Muscle of leg (tissue), 3 donors: ENCODE measurements at regions not wholly inside any gene's neighbourhood (a gene's known extent, or its start where the extent isn't known, plus 50 kb on each side); places are given as distances from the start of the nearest gene placed in this dataset.

Experiments
- DNase-seq: peaks from one replicate; pipeline ENCODE4 v3.0.0; 2013
- H3K27ac ChIP-seq: one replicate; pipeline ENCODE4 v1.5.1; 2013; ENCODE audit warnings: mild to moderate bottlenecking, low read length, control low read depth
- H3K27me3 ChIP-seq: one replicate; pipeline ENCODE4 v1.6.1; 2013; ENCODE audit warnings: low read length; ENCODE audit not compliant: control insufficient read depth, insufficient read depth
- H3K36me3 ChIP-seq: one replicate; pipeline ENCODE4 v1.6.1; 2013; ENCODE audit warnings: low read length; ENCODE audit not compliant: control insufficient read depth, insufficient read depth
- H3K4me1 ChIP-seq: one replicate; pipeline ENCODE4 v1.6.1; 2013; ENCODE audit warnings: low read length; ENCODE audit not compliant: control insufficient read depth, insufficient read depth
- H3K4me3 ChIP-seq: one replicate; pipeline ENCODE4 v1.5.1; 2013; ENCODE audit warnings: low read length, control low read depth
- H3K9me3 ChIP-seq: replicated peaks from 2 replicates; pipeline ENCODE4 v1.6.1; 2013; ENCODE audit warnings: low read depth, low read length; ENCODE audit not compliant: control insufficient read depth
- WGBS: methylation state at CpG from one replicate; pipeline ENCODE4 v1.1.5; 2013; ENCODE audit warnings: missing lambda C conversion rate; ENCODE audit not compliant: insufficient coverage; 5-methylcytosine and 5-hydroxymethylcytosine counted together

DNA sequence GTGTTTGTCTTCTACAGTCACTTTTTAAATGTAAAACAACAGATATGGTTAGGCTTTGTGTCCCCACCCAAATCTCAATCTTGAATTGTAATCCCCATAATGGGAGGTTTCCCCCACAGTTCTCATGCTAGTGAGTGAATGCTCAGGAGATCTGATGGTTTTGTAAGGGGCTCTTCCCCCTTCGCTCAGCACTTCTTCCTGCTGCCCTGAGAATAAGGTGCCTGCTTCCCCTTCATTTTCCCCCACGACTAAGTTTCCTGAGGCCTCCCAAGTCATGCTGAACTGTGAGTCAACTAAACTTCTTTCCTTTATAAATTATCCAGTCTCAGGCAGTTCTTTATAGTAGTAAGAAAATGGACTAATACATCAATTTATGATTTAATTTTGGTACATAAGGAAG, 118.0 kb upstream of the SNTG2 start:
- Histone ChIP-seq H3K4me1 (peaks cover 5% of the 10 kb centered on the region), H3K9me3 (no peaks in the 10 kb centered on the region), H3K27me3 (peaks cover 4% of the 10 kb centered on the region), H3K27ac (no peak overlapping the region), H3K36me3 (no peaks in the 10 kb centered on the region), H3K4me3 (no peak overlapping the region)
- WGBS = no CpG with 5 or more reads among the region's 2 CpGs
- DNase-seq = no peak

DNA sequence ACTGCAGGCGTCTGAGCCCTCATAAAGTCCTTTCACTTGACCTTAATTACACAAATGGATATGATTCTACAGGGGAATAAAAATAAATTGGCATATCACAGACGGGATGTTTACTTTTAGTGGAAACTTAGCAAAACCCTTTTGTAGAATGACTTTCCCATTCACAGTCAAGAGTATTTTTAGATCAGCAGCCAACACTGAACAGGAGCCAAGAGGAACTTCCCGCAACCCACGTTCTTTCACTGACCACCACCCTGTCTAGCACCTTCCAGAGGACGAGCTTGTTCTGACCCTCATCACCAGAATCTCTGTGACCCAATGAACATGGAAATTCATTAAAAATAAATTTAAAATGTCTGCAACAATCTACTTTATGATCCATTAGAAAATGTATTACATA, 119.0 kb upstream of the SNTG2 start:
- Histone ChIP-seq H3K4me1 (peaks cover 5% of the 10 kb centered on the region), H3K4me3 (no peak overlapping the region), H3K9me3 (no peaks in the 10 kb centered on the region), H3K27me3 (peaks cover 4% of the 10 kb centered on the region), H3K36me3 (no peaks in the 10 kb centered on the region), H3K27ac (no peak overlapping the region)
- 0% methylated on average over 1 of the region's 5 CpGs for WGBS
- peak; percentile 25 for DNase-seq

DNA sequence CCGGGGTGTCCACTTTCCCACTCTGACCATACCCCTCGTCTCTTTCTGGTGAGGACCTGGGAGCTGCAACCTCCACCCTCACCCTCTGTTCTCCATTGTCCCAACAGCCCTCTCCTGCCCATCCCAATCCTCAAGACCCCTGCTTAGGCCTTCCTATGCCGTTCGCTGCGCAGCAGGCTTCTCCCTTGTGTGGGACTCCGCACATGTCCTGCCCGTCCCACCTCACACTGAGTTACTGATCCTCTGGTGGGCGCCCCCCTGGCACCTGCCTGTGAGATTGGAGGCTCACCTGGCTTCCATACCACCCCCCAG, 119.5 kb upstream of the SNTG2 start:
- WGBS = 78% methylated on average over 8 of the region's 8 CpGs
- no peak overlapping the region for H3K27ac ChIP-seq
- H3K4me3 ChIP-seq = no peak overlapping the region
- H3K27me3 ChIP-seq = peaks cover 4% of the 10 kb centered on the region
- H3K36me3 ChIP-seq = no peaks in the 10 kb centered on the region
- H3K4me1 ChIP-seq = peaks cover 5% of the 10 kb centered on the region
- no peak for DNase-seq
- no peaks in the 10 kb centered on the region for H3K9me3 ChIP-seq

DNA sequence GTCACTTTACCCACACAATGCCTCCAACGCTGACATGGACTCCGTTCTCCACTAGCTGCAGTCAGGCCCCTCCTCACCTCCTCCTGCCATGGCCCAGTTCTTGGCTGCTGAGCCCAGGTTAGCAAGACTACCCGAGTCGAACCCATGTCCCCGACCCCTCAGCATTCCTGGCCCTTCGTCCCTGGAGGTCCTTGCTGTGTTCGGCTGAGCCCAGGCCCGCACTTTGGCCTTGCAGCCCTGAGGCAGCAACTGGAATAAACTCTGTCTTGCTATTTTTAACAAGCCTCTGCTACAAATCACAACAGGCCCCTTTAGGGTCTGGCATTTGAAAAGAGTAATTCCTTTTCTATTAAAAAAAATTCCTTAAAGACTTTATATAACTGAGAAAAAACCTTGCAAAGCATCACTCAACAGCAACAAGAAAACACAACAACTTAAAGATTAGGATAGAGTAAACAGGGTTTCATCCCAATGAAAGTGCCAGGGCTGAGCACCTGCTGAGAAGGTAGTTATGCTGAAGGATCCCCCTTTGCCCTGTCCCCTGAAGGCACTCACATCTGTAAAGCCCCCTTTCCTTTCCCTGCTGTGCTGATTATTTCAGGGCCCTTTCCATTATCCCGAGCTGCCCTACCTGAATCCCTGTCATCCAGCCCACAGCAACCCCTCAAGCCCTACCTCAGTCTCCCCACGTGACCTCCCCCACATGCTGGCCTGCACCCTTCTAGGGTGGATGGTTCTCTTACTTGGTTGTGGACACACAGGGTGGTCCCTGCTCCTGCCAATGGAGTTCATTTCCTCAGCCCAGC, 120.0 kb upstream of the SNTG2 start:
- 64% methylated on average over 9 of the region's 10 CpGs for WGBS
- peaks cover 5% of the 10 kb centered on the region for H3K4me1 ChIP-seq
- no peak overlapping the region for H3K27ac ChIP-seq
- no peak for DNase-seq
- peaks cover 4% of the 10 kb centered on the region for H3K27me3 ChIP-seq
- no peak overlapping the region for H3K4me3 ChIP-seq
- H3K9me3 ChIP-seq = no peaks in the 10 kb centered on the region
- no peaks in the 10 kb centered on the region for H3K36me3 ChIP-seq

DNA sequence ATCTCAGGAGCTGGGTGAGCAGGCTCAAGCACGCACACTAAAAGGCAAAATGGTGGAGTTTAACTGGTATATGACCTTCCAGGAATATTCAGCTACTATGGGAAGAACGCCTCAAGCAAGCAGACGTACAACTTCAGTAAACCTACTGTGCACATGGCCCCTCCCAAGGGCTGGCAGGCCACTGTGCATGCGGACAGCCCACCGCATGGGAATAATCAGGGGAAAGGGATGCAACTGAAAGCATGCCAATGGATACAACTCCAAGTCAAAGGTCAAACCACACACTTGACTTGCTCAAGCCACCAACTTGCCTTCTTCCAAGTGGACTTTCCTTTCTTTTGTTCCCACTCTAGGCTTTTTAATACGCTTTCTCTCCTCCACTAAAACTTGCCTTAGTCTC, 121.6 kb upstream of the SNTG2 start:
- WGBS = 89% methylated on average over 1 of the region's 6 CpGs

DNA sequence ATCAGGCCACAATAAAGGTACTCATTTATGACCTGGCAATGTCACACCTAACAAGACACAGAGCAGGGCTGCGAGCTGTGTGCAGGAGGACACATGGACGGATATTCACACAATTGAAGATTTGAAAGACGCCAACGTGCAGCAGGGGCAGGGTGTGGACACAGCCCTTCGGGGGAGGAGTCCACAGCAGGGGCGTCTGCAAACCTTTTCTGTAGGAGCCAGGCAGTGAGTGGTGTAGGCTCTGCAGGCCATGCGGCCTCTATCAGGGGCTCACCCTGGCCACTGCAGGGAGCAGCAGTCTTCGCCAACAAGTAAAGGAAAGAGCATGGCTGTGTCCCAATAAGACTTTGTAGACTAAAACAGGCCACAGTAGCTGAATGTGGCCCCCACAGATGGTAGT, 125.7 kb upstream of the SNTG2 start:
- no peaks in the 10 kb centered on the region for H3K4me1 ChIP-seq
- H3K9me3 ChIP-seq = no peaks in the 10 kb centered on the region
- H3K4me3 ChIP-seq = no peak overlapping the region
- H3K27ac ChIP-seq = no peak overlapping the region
- 50% methylated on average over 7 of the region's 8 CpGs for WGBS
- H3K27me3 ChIP-seq = peaks cover 4% of the 10 kb centered on the region
- no peak for DNase-seq
- no peaks in the 10 kb centered on the region for H3K36me3 ChIP-seq

More for the DNA sequence above, 121.6 kb upstream of the SNTG2 start:
- Histone ChIP-seq H3K27ac (no peak overlapping the region), H3K9me3 (no peaks in the 10 kb centered on the region), H3K36me3 (no peaks in the 10 kb centered on the region), H3K4me3 (no peak overlapping the region), H3K27me3 (peaks cover 4% of the 10 kb centered on the region), H3K4me1 (peaks cover 5% of the 10 kb centered on the region)
- no peak for DNase-seq

DNA sequence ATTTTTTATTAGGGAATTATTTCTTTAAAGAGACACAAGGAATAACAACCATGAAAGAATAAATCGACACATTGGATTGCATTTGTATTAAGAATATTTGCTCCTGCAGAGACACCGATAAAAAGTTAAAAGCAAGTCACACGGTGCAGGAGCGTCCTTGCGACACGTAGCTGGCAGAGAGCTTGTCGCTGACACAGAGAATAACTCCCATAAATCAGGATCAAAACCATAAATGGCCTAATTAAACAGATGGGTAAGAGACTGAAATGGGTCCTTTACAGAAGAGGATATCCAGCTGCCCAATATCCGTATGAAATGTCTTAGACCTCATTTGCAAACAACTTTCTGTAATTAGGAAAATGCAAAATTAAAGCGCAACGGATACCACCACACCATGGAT, 126.1 kb upstream of the SNTG2 start:
- no peaks in the 10 kb centered on the region for H3K4me1 ChIP-seq
- DNase-seq = no peak
- 82% methylated on average over 2 of the region's 10 CpGs for WGBS
- H3K27me3 ChIP-seq = peaks cover 4% of the 10 kb centered on the region
- H3K4me3 ChIP-seq = no peak overlapping the region
- H3K27ac ChIP-seq = no peak overlapping the region
- H3K36me3 ChIP-seq = no peaks in the 10 kb centered on the region
- no peaks in the 10 kb centered on the region for H3K9me3 ChIP-seq

DNA sequence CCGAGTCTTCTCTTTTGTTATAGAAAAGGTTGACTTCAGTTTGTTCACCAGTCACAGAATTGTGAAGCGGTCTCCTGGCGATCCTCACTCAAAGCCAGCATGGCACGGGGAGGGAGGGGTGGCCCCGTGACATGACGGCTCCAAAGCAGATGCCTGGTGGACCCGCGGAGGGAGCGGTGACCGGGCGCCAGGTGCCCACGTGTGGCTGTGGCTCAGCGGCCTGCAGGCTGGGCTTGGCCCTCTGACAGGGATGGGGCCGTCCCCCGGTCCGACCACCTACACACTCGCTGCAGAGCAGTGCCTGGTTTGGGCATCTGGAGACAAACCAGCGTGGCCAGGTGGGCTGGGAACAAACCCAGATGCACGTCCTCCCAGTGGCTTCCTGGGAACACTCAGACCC, 129.1 kb upstream of the SNTG2 start:
- H3K9me3 ChIP-seq = no peaks in the 10 kb centered on the region
- no peak for DNase-seq
- H3K27me3 ChIP-seq = no peaks in the 10 kb centered on the region
- no peak overlapping the region for H3K4me3 ChIP-seq
- no peak overlapping the region for H3K27ac ChIP-seq
- H3K36me3 ChIP-seq = no peaks in the 10 kb centered on the region
- H3K4me1 ChIP-seq = no peaks in the 10 kb centered on the region
- 79% methylated on average over 17 of the region's 19 CpGs for WGBS

DNA sequence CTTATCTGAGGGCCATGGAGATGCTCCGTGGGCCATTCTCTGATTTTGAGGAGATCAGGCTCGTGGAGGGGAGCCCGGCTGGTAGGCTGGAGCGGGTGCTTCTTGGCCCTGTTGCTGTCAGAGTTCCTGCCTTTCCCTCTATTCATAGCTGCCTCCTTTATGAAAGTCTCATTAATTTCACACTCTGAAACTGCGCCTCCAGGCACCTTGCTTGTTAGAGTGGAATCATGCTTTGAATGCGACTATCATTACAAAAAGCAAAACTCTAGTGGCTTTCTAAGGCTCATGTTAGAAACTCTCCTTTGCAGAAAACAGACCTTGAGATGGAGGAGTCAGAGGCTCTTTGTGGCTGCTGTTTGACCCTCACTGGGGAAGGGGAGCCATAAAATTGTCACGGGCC, 131.0 kb upstream of the SNTG2 start:
- H3K9me3 ChIP-seq = no peaks in the 10 kb centered on the region
- no peak overlapping the region for H3K4me3 ChIP-seq
- no peak overlapping the region for H3K27ac ChIP-seq
- H3K27me3 ChIP-seq = no peaks in the 10 kb centered on the region
- DNase-seq = no peak
- WGBS = 92% methylated on average over 4 of the region's 7 CpGs
- no peaks in the 10 kb centered on the region for H3K36me3 ChIP-seq
- no peaks in the 10 kb centered on the region for H3K4me1 ChIP-seq

DNA sequence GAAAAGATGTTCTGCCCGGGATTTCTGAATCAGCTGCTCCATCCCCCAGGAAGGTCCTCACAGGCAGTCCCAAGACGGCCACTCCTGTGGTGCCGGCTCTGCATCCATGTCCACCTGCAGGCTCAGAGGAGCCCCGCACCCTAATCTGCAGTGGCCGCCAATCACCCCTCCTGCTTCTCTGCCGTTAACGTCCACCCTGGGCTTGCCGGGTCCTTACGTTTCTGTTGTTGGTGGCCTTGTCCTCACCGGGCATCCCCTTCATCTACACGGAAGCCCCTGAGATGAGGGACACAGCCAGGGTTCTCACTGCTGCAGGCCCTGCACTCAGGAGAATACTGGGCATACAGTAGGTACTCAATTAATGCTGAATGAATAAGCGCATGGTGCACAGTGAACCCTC, 131.5 kb upstream of the SNTG2 start:
- no peak for DNase-seq
- H3K4me3 ChIP-seq = no peak overlapping the region
- 85% methylated on average over 9 of the region's 12 CpGs for WGBS

More for the DNA sequence above, 131.5 kb upstream of the SNTG2 start:
- H3K9me3 ChIP-seq = no peaks in the 10 kb centered on the region
- H3K27me3 ChIP-seq = no peaks in the 10 kb centered on the region
- no peaks in the 10 kb centered on the region for H3K4me1 ChIP-seq
- no peaks in the 10 kb centered on the region for H3K36me3 ChIP-seq
- H3K27ac ChIP-seq = no peak overlapping the region
